Right lobe of liver (tissue), 6 donors: ENCODE measurements at regions not wholly inside any gene's neighbourhood (a gene's known extent, or its start where the extent isn't known, plus 50 kb on each side); places are given as distances from the start of the nearest gene placed in this dataset.

Source experiments
- ATAC-seq, 4 donors: fragments of 200-7000 bp; cut with Tn5 transposase; one replicate each; pipeline ENCODE4 v1.9.1; 2020; ENCODE audit warnings: mild to moderate bottlenecking in 4 of 4, moderate library complexity in 4 of 4
- DNase-seq, 3 donors: peaks; one replicate each; pipeline ENCODE4 v3.0.0-alpha.2; 2020
- H3K27ac ChIP-seq, 3 donors: fragments of 200-600 bp; one replicate each; pipeline ENCODE4 v1.8.0; 2022
- H3K27me3 ChIP-seq, 2 donors: fragments of 200-600 bp; one replicate each; pipeline ENCODE4 v1.8.0; 2022
- H3K36me3 ChIP-seq, 4 donors: fragments of 200-600 bp; sonication (generic) in 1 of 4; one replicate each; pipeline versions ENCODE4 v1.5.1 to v1.8.0; 2017 to 2022; ENCODE audit warnings: control low read depth in 1 of 4
- H3K4me1 ChIP-seq, 4 donors: fragments of 200-600 bp; sonication (generic) in 1 of 4; one replicate each; pipeline versions ENCODE4 v1.5.1 to v1.8.0; 2017 to 2022; ENCODE audit warnings: control low read depth in 1 of 4
- H3K4me3 ChIP-seq, 3 donors: fragments of 200-600 bp; one replicate each; pipeline ENCODE4 v1.8.0; 2022
- H3K9me3 ChIP-seq, 4 donors: fragments of 200-600 bp; sonication (generic) in 1 of 4; one replicate each; pipeline versions ENCODE4 v1.5.1 to v1.8.0; 2017 to 2022; ENCODE audit warnings: control low read depth in 1 of 4
- POLR2A ChIP-seq: fragments of 450-650 bp; IDR thresholded peaks from one replicate; pipeline ENCODE4 v1.6.1; 2017; ENCODE audit warnings: antibody characterized with exemption, mild to moderate bottlenecking
- WGBS: methylation state at CpG from one replicate; pipeline ENCODE4 v1.1.6; 2018; ENCODE audit warnings: low coverage, low lambda C conversion rate; ENCODE audit not compliant: insufficient coverage; ENCODE audit errors: missing lambda C conversion rate; 5-methylcytosine and 5-hydroxymethylcytosine counted together
- intact Hi-C, 2 donors: fragments of 100-400 bp; cut with DNase I; formaldehyde crosslinking; loops; one replicate each; pipeline versions ENCODE4 v1.11.2 to v1.14.1; 2022
- TF ChIP-seq, protein P1 (sequence below), 4 donors: fragments of 200-600 bp in 3 of 4; fragments of 450-650 bp in 1 of 4; IDR thresholded peaks; one replicate each; pipeline versions ENCODE4 v1.5.1 to v1.8.0; 2016 to 2022; ENCODE audit warnings: antibody characterized with exemption in 4 of 4, mild to moderate bottlenecking in 2 of 4
- donor health status: DM: no; HTN: yes; CAD: no.
- donor health status: DM: no; HTN: no; CAD: no.
- donor health status: DM: no; HTN: no; CAD: no.
- donor health status: DM: no; HTN: yes; CAD: no.
- donor health status: DM: no; HTN: yes; CAD: no.

DNA sequence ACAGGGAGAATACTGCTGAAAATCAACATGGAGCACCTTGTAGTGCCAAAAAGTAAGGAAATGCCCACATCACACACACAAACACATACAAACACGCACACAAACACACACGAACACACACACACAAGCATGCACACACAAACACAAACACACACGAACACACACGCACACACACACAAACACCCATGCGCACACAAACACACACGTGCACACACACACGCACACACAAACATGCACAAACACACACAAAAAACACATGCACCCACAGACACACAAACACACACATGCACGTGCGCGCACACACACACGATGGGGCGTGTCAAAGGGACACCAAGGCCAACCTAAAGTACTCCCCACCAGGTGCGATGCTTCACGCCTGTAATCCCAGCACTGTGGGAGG lies 61.7 kb upstream of the C14orf180 start:
- H3K36me3 ChIP-seq: no peaks in the 10 kb centered on the region
- no peaks in the 10 kb centered on the region for H3K4me1 ChIP-seq
- DNase-seq (no peak), ATAC-seq (no peak)
- no peaks in the 10 kb centered on the region for H3K9me3 ChIP-seq
- no peaks in the 10 kb centered on the region for H3K27me3 ChIP-seq
- TF ChIP-seq, protein P1, sequence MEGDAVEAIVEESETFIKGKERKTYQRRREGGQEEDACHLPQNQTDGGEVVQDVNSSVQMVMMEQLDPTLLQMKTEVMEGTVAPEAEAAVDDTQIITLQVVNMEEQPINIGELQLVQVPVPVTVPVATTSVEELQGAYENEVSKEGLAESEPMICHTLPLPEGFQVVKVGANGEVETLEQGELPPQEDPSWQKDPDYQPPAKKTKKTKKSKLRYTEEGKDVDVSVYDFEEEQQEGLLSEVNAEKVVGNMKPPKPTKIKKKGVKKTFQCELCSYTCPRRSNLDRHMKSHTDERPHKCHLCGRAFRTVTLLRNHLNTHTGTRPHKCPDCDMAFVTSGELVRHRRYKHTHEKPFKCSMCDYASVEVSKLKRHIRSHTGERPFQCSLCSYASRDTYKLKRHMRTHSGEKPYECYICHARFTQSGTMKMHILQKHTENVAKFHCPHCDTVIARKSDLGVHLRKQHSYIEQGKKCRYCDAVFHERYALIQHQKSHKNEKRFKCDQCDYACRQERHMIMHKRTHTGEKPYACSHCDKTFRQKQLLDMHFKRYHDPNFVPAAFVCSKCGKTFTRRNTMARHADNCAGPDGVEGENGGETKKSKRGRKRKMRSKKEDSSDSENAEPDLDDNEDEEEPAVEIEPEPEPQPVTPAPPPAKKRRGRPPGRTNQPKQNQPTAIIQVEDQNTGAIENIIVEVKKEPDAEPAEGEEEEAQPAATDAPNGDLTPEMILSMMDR (IDR thresholded peaks at IDR 0.05): no peak
- no peak for TF ChIP-seq POLR2A
- intact Hi-C loops: no loop called here
- no peak overlapping the region for H3K4me3 ChIP-seq
- 71% methylated on average over 9 of the region's 14 CpGs for WGBS
- H3K27ac ChIP-seq: no peak overlapping the region

DNA sequence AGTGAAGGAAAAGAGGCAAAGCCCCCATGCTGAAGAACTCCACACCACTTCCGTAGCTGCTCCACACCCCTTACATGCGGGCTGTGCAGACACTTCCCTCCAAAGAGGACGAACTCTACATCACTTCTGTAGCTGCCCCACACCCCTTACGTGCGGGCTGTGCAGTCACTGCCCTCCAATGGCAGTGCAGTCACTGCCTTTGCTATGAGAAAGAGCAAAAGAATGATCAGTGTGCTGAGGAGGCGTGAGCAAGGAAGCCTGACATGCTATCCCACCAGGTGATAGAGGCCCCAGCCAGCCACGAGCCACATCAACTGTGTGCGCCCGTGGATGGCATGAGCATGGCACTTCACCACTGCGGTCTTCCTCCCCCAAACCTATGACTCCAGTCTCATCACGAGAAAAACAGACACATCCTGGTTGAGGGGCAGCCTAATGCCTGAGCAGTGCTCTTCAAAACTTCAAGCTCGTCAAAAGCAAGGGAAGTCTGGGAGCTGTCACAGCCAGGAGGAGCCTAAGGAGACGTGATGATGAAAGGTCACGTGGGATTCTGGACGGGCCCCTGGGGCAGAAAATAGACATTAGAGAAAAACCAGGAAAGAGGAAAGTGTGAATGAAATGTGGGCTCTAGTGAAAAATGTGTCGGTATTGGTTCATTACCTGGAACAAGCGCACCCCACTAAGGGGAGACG lies 60.8 kb upstream of the C14orf180 start:
- DNase-seq (no peak), ATAC-seq (no peak)
- TF ChIP-seq, protein P1 (IDR thresholded peaks at IDR 0.05): no peak
- TF ChIP-seq POLR2A: no peak
- Histone ChIP-seq H3K4me3 (no peak overlapping the region), H3K27ac (no peak overlapping the region), H3K4me1 (no peaks in the 10 kb centered on the region), H3K36me3 (no peaks in the 10 kb centered on the region), H3K9me3 (no peaks in the 10 kb centered on the region), H3K27me3 (no peaks in the 10 kb centered on the region)
- 47% methylated on average over 13 of the region's 18 CpGs for WGBS
- intact Hi-C loops: no loop called here

DNA sequence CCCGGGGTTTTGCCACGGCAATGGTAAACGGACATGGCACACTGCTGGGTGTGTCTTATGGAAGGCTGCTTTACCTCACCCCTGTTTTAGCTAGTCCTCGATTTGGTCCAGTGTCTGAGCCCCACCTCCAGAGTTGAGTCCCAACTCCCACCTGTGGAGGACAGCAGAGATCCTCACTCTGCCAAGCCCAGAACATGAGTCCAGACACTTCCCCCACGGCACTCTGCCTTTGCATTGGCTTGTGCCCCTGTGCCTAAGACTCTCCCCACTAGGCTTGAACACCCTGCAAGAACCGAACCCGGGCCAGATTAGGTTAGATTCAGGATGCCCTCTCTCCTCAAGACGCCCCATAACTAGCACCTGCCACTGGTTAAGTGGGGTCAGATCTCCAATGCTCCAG lies 59.8 kb upstream of the C14orf180 start:
- H3K27me3 ChIP-seq: no peaks in the 10 kb centered on the region
- intact Hi-C loops: no loop called here
- no peak overlapping the region for H3K4me3 ChIP-seq
- WGBS: 56% methylated on average over 8 of the region's 8 CpGs
- no peaks in the 10 kb centered on the region for H3K9me3 ChIP-seq
- TF ChIP-seq, protein P1 (IDR thresholded peaks at IDR 0.05): no peak
- TF ChIP-seq POLR2A: no peak
- H3K36me3 ChIP-seq: no peaks in the 10 kb centered on the region
- ATAC-seq: no peak
- no peaks in the 10 kb centered on the region for H3K4me1 ChIP-seq
- no peak for DNase-seq
- no peak overlapping the region for H3K27ac ChIP-seq

DNA sequence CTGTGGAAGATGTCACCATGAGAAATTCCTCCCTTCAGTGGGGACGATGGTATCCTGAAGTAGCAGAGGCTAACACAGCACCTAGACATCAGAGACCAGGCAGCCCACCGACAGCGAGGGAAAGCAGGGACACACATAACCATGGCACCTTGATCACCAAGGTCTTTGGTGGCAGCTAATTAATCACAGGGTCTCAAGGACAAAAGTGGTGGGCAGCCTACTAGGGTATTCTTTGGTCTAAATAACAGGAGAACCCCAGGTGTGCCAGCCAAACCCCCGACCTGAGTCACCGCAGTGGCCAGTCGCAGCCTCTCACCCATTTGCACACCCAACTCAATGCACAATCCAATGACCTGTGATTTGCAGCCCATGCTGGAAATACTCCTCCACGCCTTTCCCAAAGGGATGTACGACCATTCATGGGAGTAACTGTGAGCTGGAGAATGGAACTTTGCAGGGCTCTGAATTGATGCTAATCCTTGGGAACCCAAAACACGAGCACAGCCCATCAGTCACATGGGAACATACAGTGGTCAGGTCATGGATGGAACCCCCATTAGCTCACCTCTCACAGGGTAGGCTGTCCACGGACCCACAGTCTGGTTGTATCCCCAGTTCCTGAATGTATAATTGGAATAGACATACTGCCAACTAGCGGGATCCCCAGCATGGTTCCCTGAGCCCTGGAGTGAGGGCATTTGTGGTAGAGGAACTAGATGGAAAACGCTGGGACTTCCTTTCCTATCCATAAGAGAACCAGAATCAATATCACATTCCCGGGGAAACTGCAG lies 58.7 kb upstream of the C14orf180 start:
- Histone ChIP-seq H3K9me3 (no peaks in the 10 kb centered on the region), H3K4me3 (no peak overlapping the region), H3K27me3 (no peaks in the 10 kb centered on the region), H3K36me3 (no peaks in the 10 kb centered on the region), H3K27ac (no peak overlapping the region), H3K4me1 (no peaks in the 10 kb centered on the region)
- TF ChIP-seq, protein P1 (IDR thresholded peaks at IDR 0.05): no peak
- TF ChIP-seq POLR2A: no peak
- intact Hi-C loops: no loop called here
- DNase-seq: no peak
- WGBS: 52% methylated on average over 6 of the region's 13 CpGs
- ATAC-seq: no peak
